ENCODE measurements at regions not wholly inside any gene's neighbourhood (a gene's known extent, or its start where the extent isn't known, plus 50 kb on each side); places are given as distances from the start of the nearest gene placed in this dataset.

DNA sequence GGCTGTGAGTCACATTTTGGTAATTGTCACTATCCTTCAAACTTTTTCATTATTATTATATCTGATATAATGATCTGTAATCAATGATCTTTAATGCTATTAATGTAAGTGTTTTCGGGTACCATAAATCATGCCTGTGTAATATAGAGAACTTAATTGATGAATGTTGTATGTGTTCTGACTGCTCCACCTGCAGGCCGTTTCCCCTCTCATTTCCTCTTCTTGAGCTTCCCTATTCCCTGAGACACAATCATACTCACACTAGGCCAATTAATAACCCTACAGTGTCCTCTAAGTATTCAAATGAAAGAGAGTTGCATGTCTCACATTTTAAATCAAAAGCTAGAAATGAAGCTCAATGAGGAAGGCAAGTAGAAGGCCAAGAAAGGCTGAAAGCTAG lies 420.9 kb upstream of the SGCD start:
- Histone ChIP-seq H3K4me1 (ENCODE audit: control insufficient read depth in 5 of 5, insufficient read depth in 5 of 5, low read length in 5 of 5) (no peaks in the 10 kb centered on the region), H3K4me3 (ENCODE audit: low read depth in 1 of 5, low read length in 5 of 5) (no peak overlapping the region), H3K9me3 (ENCODE audit: control insufficient read depth in 5 of 5, low read length in 5 of 5) (no peaks in the 10 kb centered on the region), H3K27ac (ENCODE audit: low read depth, low read length) (no peak overlapping the region), H3K36me3 (ENCODE audit: control insufficient read depth in 5 of 5, insufficient read depth in 5 of 5, low read length in 5 of 5) (no peaks in the 10 kb centered on the region), H3K27me3 (ENCODE audit: control insufficient read depth in 5 of 5, insufficient read depth in 4 of 5, low read length in 5 of 5) (no peaks in the 10 kb centered on the region), H3K9ac (ENCODE audit: low read length in 5 of 5) (no peak overlapping the region)

DNA sequence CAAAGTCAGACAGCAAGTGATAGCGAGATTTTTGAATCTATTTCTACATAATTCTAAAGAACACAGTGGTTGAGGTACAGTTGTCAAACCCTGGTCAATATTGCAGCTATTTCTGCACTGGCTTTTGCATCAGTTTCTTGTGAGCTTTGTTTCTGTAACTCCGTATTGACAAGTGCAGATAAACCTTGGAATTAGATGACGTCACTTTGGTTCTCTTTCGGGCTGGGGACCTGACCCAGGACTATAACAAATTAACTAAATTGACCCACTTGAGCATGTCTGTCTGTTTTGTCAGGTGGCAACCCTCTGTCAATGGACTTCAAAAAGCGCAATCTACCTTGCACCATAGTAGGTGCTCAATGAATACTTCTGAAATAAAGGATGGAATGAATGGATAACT lies 418.4 kb upstream of the SGCD start:
- H3K4me3 ChIP-seq (ENCODE audit: low read depth in 1 of 5, low read length in 5 of 5) = no peak overlapping the region
- no peak overlapping the region for H3K27ac ChIP-seq (ENCODE audit: low read depth, low read length)
- no peaks in the 10 kb centered on the region for H3K9me3 ChIP-seq (ENCODE audit: control insufficient read depth in 5 of 5, low read length in 5 of 5)
- H3K27me3 ChIP-seq (ENCODE audit: control insufficient read depth in 5 of 5, insufficient read depth in 4 of 5, low read length in 5 of 5) = no peaks in the 10 kb centered on the region
- H3K4me1 ChIP-seq (ENCODE audit: control insufficient read depth in 5 of 5, insufficient read depth in 5 of 5, low read length in 5 of 5) = no peaks in the 10 kb centered on the region
- H3K36me3 ChIP-seq (ENCODE audit: control insufficient read depth in 5 of 5, insufficient read depth in 5 of 5, low read length in 5 of 5) = no peaks in the 10 kb centered on the region
- no peak overlapping the region for H3K9ac ChIP-seq (ENCODE audit: low read length in 5 of 5)

DNA sequence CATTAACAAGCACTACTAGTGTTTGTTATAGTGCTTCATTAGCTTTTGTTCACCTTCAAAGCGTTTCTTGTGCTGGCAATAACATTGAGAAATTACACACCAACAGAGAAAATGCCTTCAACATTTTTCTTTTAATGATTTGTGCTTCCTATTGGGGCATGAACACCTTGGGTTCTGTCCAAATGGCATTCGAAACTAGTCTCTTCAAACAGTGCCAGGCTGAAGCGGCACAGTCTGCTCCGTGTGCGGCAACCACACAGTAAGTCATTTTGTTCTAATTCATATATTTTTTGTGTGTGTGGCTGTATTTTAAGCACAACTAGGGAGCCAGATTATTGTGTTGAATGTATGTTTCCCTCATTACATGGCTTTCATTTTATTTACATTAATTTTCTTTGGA lies 414.7 kb upstream of the SGCD start:
- Histone ChIP-seq H3K9ac (ENCODE audit: low read length in 5 of 5) (no peak overlapping the region), H3K36me3 (ENCODE audit: control insufficient read depth in 5 of 5, insufficient read depth in 5 of 5, low read length in 5 of 5) (no peaks in the 10 kb centered on the region), H3K9me3 (ENCODE audit: control insufficient read depth in 5 of 5, low read length in 5 of 5) (no peaks in the 10 kb centered on the region), H3K4me1 (ENCODE audit: control insufficient read depth in 5 of 5, insufficient read depth in 5 of 5, low read length in 5 of 5) (no peaks in the 10 kb centered on the region), H3K27me3 (ENCODE audit: control insufficient read depth in 5 of 5, insufficient read depth in 4 of 5, low read length in 5 of 5) (no peaks in the 10 kb centered on the region), H3K27ac (ENCODE audit: low read depth, low read length) (no peak overlapping the region), H3K4me3 (ENCODE audit: low read depth in 1 of 5, low read length in 5 of 5) (no peak overlapping the region)

DNA sequence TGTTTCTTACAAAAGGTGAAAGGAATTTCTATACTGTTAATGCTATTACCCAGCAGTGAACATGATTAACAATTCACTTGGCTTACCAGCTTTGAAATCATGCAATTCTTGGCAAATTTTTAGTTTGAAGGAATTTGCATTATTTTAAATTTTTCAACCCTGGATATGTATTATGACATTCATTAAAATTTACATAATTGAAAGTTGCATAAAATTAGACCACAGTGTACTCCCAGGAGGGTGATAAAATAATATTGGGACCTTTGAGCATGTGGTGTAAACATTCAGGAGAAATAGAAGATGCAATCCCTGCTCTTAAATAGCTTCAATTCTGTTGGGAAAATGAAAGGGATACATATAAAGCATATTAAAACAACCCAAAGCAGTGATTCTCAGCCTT lies 412.2 kb upstream of the SGCD start:
- no peaks in the 10 kb centered on the region for H3K9me3 ChIP-seq (ENCODE audit: control insufficient read depth in 5 of 5, low read length in 5 of 5)
- no peak overlapping the region for H3K9ac ChIP-seq (ENCODE audit: low read length in 5 of 5)
- no peak overlapping the region for H3K4me3 ChIP-seq (ENCODE audit: low read depth in 1 of 5, low read length in 5 of 5)
- H3K27ac ChIP-seq (ENCODE audit: low read depth, low read length) = no peak overlapping the region
- no peaks in the 10 kb centered on the region for H3K4me1 ChIP-seq (ENCODE audit: control insufficient read depth in 5 of 5, insufficient read depth in 5 of 5, low read length in 5 of 5)
- no peaks in the 10 kb centered on the region for H3K36me3 ChIP-seq (ENCODE audit: control insufficient read depth in 5 of 5, insufficient read depth in 5 of 5, low read length in 5 of 5)
- H3K27me3 ChIP-seq (ENCODE audit: control insufficient read depth in 5 of 5, insufficient read depth in 4 of 5, low read length in 5 of 5) = no peaks in the 10 kb centered on the region

DNA sequence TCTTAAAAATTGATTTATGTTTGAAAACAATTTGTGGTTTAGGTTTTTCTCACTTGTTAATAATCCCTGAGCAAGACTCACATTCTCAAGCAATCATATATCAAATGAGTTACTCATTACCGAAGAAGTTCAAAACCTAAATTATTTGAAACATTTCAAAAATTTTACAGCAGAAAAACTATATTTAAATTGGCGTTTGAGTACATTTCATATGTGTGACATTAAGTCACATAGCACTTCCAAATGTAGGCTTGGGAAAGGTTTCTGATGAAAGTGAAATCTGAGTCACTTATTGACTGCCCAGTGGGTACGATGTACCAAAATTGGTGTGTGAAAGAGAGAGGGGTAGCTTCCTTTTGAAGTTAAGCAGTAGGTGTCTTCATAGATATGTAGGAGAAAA lies 411.4 kb upstream of the SGCD start:
- Histone ChIP-seq H3K9me3 (ENCODE audit: control insufficient read depth in 5 of 5, low read length in 5 of 5) (no peaks in the 10 kb centered on the region), H3K36me3 (ENCODE audit: control insufficient read depth in 5 of 5, insufficient read depth in 5 of 5, low read length in 5 of 5) (no peaks in the 10 kb centered on the region), H3K4me1 (ENCODE audit: control insufficient read depth in 5 of 5, insufficient read depth in 5 of 5, low read length in 5 of 5) (no peaks in the 10 kb centered on the region), H3K4me3 (ENCODE audit: low read depth in 1 of 5, low read length in 5 of 5) (no peak overlapping the region), H3K27ac (ENCODE audit: low read depth, low read length) (no peak overlapping the region), H3K9ac (ENCODE audit: low read length in 5 of 5) (no peak overlapping the region), H3K27me3 (ENCODE audit: control insufficient read depth in 5 of 5, insufficient read depth in 4 of 5, low read length in 5 of 5) (no peaks in the 10 kb centered on the region)

DNA sequence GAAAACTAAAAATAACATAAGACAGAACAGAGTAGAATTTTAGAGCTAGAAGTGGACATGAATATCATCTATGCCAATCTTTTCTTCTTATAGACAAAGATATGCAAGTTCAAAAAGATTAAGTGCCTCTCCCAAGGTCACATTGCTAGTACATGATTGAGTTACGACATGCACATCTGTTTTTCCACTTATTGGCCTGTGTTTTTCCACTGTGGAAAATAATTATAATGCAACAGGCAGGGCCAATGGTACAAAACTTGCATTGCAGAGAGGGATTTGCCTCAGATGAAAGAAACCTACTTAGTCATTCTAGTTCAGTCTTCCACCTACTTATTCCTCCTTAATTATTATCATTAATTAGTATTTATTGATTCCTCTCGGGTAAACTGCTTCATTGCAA lies 407.8 kb upstream of the SGCD start:
- Histone ChIP-seq H3K9me3 (ENCODE audit: control insufficient read depth in 5 of 5, low read length in 5 of 5) (no peaks in the 10 kb centered on the region), H3K4me1 (ENCODE audit: control insufficient read depth in 5 of 5, insufficient read depth in 5 of 5, low read length in 5 of 5) (no peaks in the 10 kb centered on the region), H3K36me3 (ENCODE audit: control insufficient read depth in 5 of 5, insufficient read depth in 5 of 5, low read length in 5 of 5) (no peaks in the 10 kb centered on the region)

DNA sequence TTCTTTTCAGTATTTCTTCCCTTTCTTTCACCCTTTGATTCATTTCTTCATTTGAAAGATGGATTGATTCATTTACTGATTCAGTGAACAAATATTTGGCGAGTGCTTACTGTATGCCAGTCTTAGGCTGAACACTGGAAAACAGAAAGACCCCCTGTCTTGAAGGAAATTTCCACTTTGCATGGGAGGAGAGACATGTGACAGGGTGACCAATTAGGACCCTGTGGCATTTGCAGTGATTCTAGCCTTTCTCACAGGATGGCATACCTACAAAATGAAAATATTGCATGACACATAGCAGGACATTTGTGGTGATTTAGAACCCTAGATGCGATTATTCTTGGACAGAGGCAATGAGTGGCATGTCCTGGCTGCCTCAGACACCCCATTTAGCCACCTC lies 407.2 kb upstream of the SGCD start:
- no peak overlapping the region for H3K9ac ChIP-seq (ENCODE audit: low read length in 5 of 5)
- no peaks in the 10 kb centered on the region for H3K9me3 ChIP-seq (ENCODE audit: control insufficient read depth in 5 of 5, low read length in 5 of 5)
- no peak overlapping the region for H3K27ac ChIP-seq (ENCODE audit: low read depth, low read length)
- no peaks in the 10 kb centered on the region for H3K27me3 ChIP-seq (ENCODE audit: control insufficient read depth in 5 of 5, insufficient read depth in 4 of 5, low read length in 5 of 5)
- no peaks in the 10 kb centered on the region for H3K36me3 ChIP-seq (ENCODE audit: control insufficient read depth in 5 of 5, insufficient read depth in 5 of 5, low read length in 5 of 5)
- H3K4me1 ChIP-seq (ENCODE audit: control insufficient read depth in 5 of 5, insufficient read depth in 5 of 5, low read length in 5 of 5) = no peaks in the 10 kb centered on the region
- H3K4me3 ChIP-seq (ENCODE audit: low read depth in 1 of 5, low read length in 5 of 5) = no peak overlapping the region

More for the DNA sequence above, 407.8 kb upstream of the SGCD start:
- Histone ChIP-seq H3K27ac (ENCODE audit: low read depth, low read length) (no peak overlapping the region), H3K9ac (ENCODE audit: low read length in 5 of 5) (no peak overlapping the region), H3K27me3 (ENCODE audit: control insufficient read depth in 5 of 5, insufficient read depth in 4 of 5, low read length in 5 of 5) (no peaks in the 10 kb centered on the region), H3K4me3 (ENCODE audit: low read depth in 1 of 5, low read length in 5 of 5) (no peak overlapping the region)

DNA sequence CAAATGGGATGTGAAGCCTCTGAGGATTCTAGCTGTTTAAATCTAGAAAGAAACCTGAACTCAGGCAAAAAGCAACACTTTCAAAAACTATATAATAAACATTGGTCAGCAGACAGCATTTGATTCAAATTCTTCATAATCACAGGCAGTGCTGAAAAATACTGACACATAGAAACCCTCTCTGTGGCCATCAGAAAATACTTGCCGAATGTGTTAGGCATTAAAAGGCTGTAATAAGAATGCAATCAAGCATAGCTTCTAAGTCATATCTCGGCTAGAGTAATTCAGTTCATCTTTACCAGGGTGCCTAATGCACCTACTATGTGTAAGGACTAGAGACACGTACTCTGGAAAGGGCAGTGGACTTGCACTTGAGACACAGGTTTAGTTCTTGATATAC lies 405.3 kb upstream of the SGCD start:
- Histone ChIP-seq H3K27ac (ENCODE audit: low read depth, low read length) (no peak overlapping the region), H3K36me3 (ENCODE audit: control insufficient read depth in 5 of 5, insufficient read depth in 5 of 5, low read length in 5 of 5) (no peaks in the 10 kb centered on the region), H3K4me1 (ENCODE audit: control insufficient read depth in 5 of 5, insufficient read depth in 5 of 5, low read length in 5 of 5) (no peaks in the 10 kb centered on the region), H3K9me3 (ENCODE audit: control insufficient read depth in 5 of 5, low read length in 5 of 5) (peaks cover 0 to 3% (median 0%) of the 10 kb centered on the region in 5 donors), H3K4me3 (ENCODE audit: low read depth in 1 of 5, low read length in 5 of 5) (no peak overlapping the region), H3K9ac (ENCODE audit: low read length in 5 of 5) (no peak overlapping the region), H3K27me3 (ENCODE audit: control insufficient read depth in 5 of 5, insufficient read depth in 4 of 5, low read length in 5 of 5) (no peaks in the 10 kb centered on the region)

DNA sequence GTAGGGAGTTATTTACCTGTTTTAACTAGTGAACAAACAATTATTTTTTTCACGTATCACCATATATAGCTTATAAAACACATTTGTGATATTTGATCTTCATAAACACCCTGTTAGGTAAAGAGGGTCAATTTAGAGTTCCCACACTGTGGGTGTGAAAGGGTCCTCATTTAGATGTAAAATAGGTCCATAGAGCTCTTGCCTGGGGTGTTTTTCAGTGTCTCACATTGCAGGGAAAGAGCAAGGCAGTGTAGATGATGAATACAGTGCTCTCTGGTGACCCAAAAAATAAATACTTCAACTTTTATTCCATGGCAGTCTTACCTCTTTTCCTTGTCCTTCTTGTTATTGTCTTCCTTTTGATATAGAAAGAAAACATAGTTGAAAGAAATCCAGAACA lies 403.2 kb upstream of the SGCD start:
- Histone ChIP-seq H3K27ac (ENCODE audit: low read depth, low read length) (no peak overlapping the region), H3K9ac (ENCODE audit: low read length in 5 of 5) (no peak overlapping the region), H3K4me3 (ENCODE audit: low read depth in 1 of 5, low read length in 5 of 5) (no peak overlapping the region), H3K36me3 (ENCODE audit: control insufficient read depth in 5 of 5, insufficient read depth in 5 of 5, low read length in 5 of 5) (no peaks in the 10 kb centered on the region), H3K4me1 (ENCODE audit: control insufficient read depth in 5 of 5, insufficient read depth in 5 of 5, low read length in 5 of 5) (no peaks in the 10 kb centered on the region), H3K27me3 (ENCODE audit: control insufficient read depth in 5 of 5, insufficient read depth in 4 of 5, low read length in 5 of 5) (no peaks in the 10 kb centered on the region), H3K9me3 (ENCODE audit: control insufficient read depth in 5 of 5, low read length in 5 of 5) (peaks cover 0 to 3% (median 0%) of the 10 kb centered on the region in 5 donors)

DNA sequence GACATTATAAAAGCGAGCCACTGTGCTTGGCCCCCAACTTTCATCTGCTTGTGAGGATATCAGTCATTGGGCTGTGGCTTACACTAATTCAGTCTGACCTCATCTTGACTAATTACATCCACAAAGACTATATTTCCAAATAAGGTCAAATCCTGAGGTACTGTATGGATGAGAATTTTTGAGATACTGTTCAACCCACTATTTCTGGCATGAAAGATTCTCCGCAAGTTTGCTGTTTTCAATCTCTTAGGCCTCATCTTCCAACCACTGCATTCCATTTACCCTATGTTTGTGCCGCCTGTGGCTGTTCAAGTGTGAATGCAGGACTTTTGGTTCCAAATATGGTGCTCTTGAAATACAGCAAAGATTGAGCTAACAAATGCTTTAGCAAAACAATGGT lies 400.9 kb upstream of the SGCD start:
- Histone ChIP-seq H3K36me3 (ENCODE audit: control insufficient read depth in 5 of 5, insufficient read depth in 5 of 5, low read length in 5 of 5) (no peaks in the 10 kb centered on the region), H3K4me1 (ENCODE audit: control insufficient read depth in 5 of 5, insufficient read depth in 5 of 5, low read length in 5 of 5) (no peaks in the 10 kb centered on the region), H3K9me3 (ENCODE audit: control insufficient read depth in 5 of 5, low read length in 5 of 5) (peaks cover 0 to 3% (median 0%) of the 10 kb centered on the region in 5 donors), H3K9ac (ENCODE audit: low read length in 5 of 5) (no peak overlapping the region), H3K27me3 (ENCODE audit: control insufficient read depth in 5 of 5, insufficient read depth in 4 of 5, low read length in 5 of 5) (no peaks in the 10 kb centered on the region), H3K4me3 (ENCODE audit: low read depth in 1 of 5, low read length in 5 of 5) (no peak overlapping the region), H3K27ac (ENCODE audit: low read depth, low read length) (no peak overlapping the region)

DNA sequence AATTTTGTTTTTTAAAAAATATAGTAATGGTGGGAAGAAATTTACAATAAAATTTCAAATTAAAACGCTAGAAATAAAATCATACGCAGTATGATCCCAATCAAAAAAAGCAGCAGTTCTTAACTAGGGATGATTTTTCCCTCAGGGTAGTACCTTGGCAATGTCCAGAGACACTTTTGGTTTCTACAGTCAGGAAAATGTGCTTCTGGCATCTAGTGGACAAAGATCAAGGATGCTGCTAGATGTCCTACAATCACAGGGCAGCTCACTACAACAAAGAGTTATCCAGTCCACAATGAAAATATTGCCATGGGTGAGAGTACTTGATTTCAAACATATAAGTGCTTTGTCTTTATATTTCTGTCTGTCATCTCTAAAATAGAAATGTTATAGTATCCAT lies 400.2 kb upstream of the SGCD start:
- no peak overlapping the region for H3K27ac ChIP-seq (ENCODE audit: low read depth, low read length)
- H3K9ac ChIP-seq (ENCODE audit: low read length in 5 of 5) = no peak overlapping the region
- peaks cover 0 to 3% (median 0%) of the 10 kb centered on the region in 5 donors for H3K9me3 ChIP-seq (ENCODE audit: control insufficient read depth in 5 of 5, low read length in 5 of 5)
- no peaks in the 10 kb centered on the region for H3K36me3 ChIP-seq (ENCODE audit: control insufficient read depth in 5 of 5, insufficient read depth in 5 of 5, low read length in 5 of 5)
- no peaks in the 10 kb centered on the region for H3K4me1 ChIP-seq (ENCODE audit: control insufficient read depth in 5 of 5, insufficient read depth in 5 of 5, low read length in 5 of 5)
- no peaks in the 10 kb centered on the region for H3K27me3 ChIP-seq (ENCODE audit: control insufficient read depth in 5 of 5, insufficient read depth in 4 of 5, low read length in 5 of 5)
- H3K4me3 ChIP-seq (ENCODE audit: low read depth in 1 of 5, low read length in 5 of 5) = no peak overlapping the region

All from subcutaneous abdominal adipose tissue (tissue), 5 donors.